Liver (tissue), 8 donors: ENCODE measurements at regions not wholly inside any gene's neighbourhood (a gene's known extent, or its start where the extent isn't known, plus 50 kb on each side); places are given as distances from the start of the nearest gene placed in this dataset.

Experiments
- DNase-seq: peaks from one replicate; pipeline ENCODE4 v3.0.0-alpha.2; 2017; ENCODE audit warnings: low spot score
- H3K27ac ChIP-seq, 2 donors: one replicate each; pipeline ENCODE4 v1.7.0; 2013; ENCODE audit warnings: inconsistent platforms in 2 of 2, low read length in 2 of 2, control low read depth in 1 of 2, low read depth in 1 of 2, mild to moderate bottlenecking in 1 of 2
- H3K27me3 ChIP-seq, 4 donors: one replicate each; pipeline versions ENCODE4 v1.6.1 to v1.7.0; 2013; ENCODE audit warnings: low read length in 3 of 4, inconsistent platforms in 1 of 4, mild to moderate bottlenecking in 1 of 4, moderate library complexity in 1 of 4; ENCODE audit not compliant: control insufficient read depth in 4 of 4, insufficient read depth in 4 of 4
- H3K36me3 ChIP-seq, 4 donors: one replicate each; pipeline versions ENCODE4 v1.6.1 to v1.7.0; 2013; ENCODE audit warnings: low read length in 3 of 4, mild to moderate bottlenecking in 3 of 4, low read depth in 1 of 4, moderate library complexity in 1 of 4; ENCODE audit not compliant: control insufficient read depth in 4 of 4, insufficient read depth in 3 of 4
- H3K4me1 ChIP-seq, 4 donors: one replicate each; pipeline versions ENCODE4 v1.6.1 to v1.7.0; 2013; ENCODE audit warnings: low read length in 3 of 4, mild to moderate bottlenecking in 3 of 4, moderate library complexity in 1 of 4; ENCODE audit not compliant: control insufficient read depth in 4 of 4, insufficient read depth in 4 of 4
- H3K4me3 ChIP-seq, 3 donors: one replicate each; pipeline versions ENCODE4 v1.6.1 to v1.7.0; 2013; ENCODE audit warnings: low read length in 3 of 3, control low read depth in 1 of 3, low read depth in 1 of 3, mild to moderate bottlenecking in 1 of 3
- H3K9ac ChIP-seq, 2 donors: one replicate each; pipeline ENCODE4 v1.7.0; 2013; ENCODE audit warnings: low read length in 2 of 2, mild to moderate bottlenecking in 2 of 2, moderate library complexity in 2 of 2, control low read depth in 1 of 2, low read depth in 1 of 2
- H3K9me3 ChIP-seq, 4 donors: one replicate each; pipeline versions ENCODE4 v1.6.1 to v1.7.0; 2013; ENCODE audit warnings: low read length in 3 of 4; ENCODE audit not compliant: control insufficient read depth in 4 of 4
- CTCF ChIP-seq: fragments of 150-350 bp; IDR thresholded peaks from 2 replicates; pipeline ENCODE4 v1.5.1; 2017; ENCODE audit warnings: improper control_type of control experiment, low read depth, low read length; ENCODE audit not compliant: missing input control
- FOXA2 ChIP-seq: IDR thresholded peaks from 2 replicates; pipeline ENCODE4 v1.6.1; 2016; ENCODE audit warnings: antibody characterized with exemption
- GABPA ChIP-seq, 2 donors: IDR thresholded peaks in 1 of 2; conservative IDR thresholded peaks in 1 of 2; 2 replicates each; pipeline ENCODE4 v1.6.1; 2016; ENCODE audit warnings: antibody characterized with exemption in 2 of 2, mild to moderate bottlenecking in 1 of 2, moderate library complexity in 1 of 2
- HNF4A ChIP-seq, 2 donors: conservative IDR thresholded peaks; 2 replicates each; pipeline ENCODE4 v1.6.1; 2016; ENCODE audit warnings: antibody characterized with exemption in 2 of 2, mild to moderate bottlenecking in 2 of 2
- MAX ChIP-seq: IDR thresholded peaks from 2 replicates; pipeline ENCODE4 v1.6.1; 2016; ENCODE audit warnings: antibody characterized with exemption
- RAD21 ChIP-seq, 2 donors: IDR thresholded peaks; 2 replicates each; pipeline ENCODE4 v1.6.1; 2016; ENCODE audit warnings: antibody characterized with exemption in 2 of 2, mild to moderate bottlenecking in 2 of 2
- REST ChIP-seq: IDR thresholded peaks from 2 replicates; pipeline ENCODE4 v1.6.1; 2016; ENCODE audit warnings: antibody characterized with exemption, mild to moderate bottlenecking
- SP1 ChIP-seq: IDR thresholded peaks from 2 replicates; pipeline ENCODE4 v1.6.1; 2018; ENCODE audit warnings: antibody characterized with exemption, mild to moderate bottlenecking
- TAF1 ChIP-seq: conservative IDR thresholded peaks from 2 replicates; pipeline ENCODE4 v1.6.1; 2016; ENCODE audit warnings: antibody characterized with exemption, mild to moderate bottlenecking
- WGBS: extraction: QIAGEN DNeasy Blood & Tissue Kit; methylation state at CpG from one replicate; pipeline ENCODE4 v1.1.7; 2013; 5-methylcytosine and 5-hydroxymethylcytosine counted together
- donor health status: healthy.
- donor health status: healthy.
- donor health status: healthy.
- donor health status: healthy.
- donor health status: healthy.

- Histone ChIP-seq H3K27me3 (no peaks in the 10 kb centered on the region), H3K36me3 (no peaks in the 10 kb centered on the region), H3K4me1 (no peaks in the 10 kb centered on the region), H3K9ac (no peak overlapping the region), H3K27ac (no peak overlapping the region), H3K4me3 (no peak overlapping the region), H3K9me3 (peaks cover 3 to 6% (median 5%) of the 10 kb centered on the region in 4 donors)
- DNase-seq: no peak
- 82% methylated on average over 11 of the region's 11 CpGs for WGBS
- TF ChIP-seq MAX (no peak), GABPA (IDR thresholded peaks at IDR 0.05 in 1 of 2, conservative IDR thresholded peaks at IDR 0.05 in 1 of 2) (no peak), RAD21 (IDR thresholded peaks at IDR 0.05) (peak; percentile 59 to 75), SP1 (no peak), REST (no peak), HNF4A (conservative IDR thresholded peaks at IDR 0.05) (no peak), CTCF (peak; percentile 11)
Measured at GRCh38 chr10:124262234-124262865, 156.4 kb downstream of the OAT start.

GRCh38 chr10:124259139-124259825, 159.4 kb downstream of the OAT start:
- Histone ChIP-seq H3K4me1 (no peaks in the 10 kb centered on the region), H3K9me3 (peaks cover 3 to 6% (median 5%) of the 10 kb centered on the region in 4 donors), H3K27ac (no peak overlapping the region), H3K27me3 (no peaks in the 10 kb centered on the region), H3K4me3 (no peak overlapping the region), H3K36me3 (no peaks in the 10 kb centered on the region), H3K9ac (no peak overlapping the region)
- 72% methylated on average over 7 of the region's 7 CpGs for WGBS
- no peak for TF ChIP-seq TAF1
- TF ChIP-seq FOXA2: no peak
- no peak for TF ChIP-seq HNF4A (conservative IDR thresholded peaks at IDR 0.05)
- peak; percentile 19 to 54 for TF ChIP-seq RAD21 (IDR thresholded peaks at IDR 0.05)
- TF ChIP-seq CTCF: peak; percentile 11
- DNase-seq: no peak
